Right renal cortex interstitium (tissue), 3 donors: ENCODE measurements at regions not wholly inside any gene's neighbourhood (a gene's known extent, or its start where the extent isn't known, plus 50 kb on each side); places are given as distances from the start of the nearest gene placed in this dataset.

Source experiments
- DNase-seq, 3 donors: peaks; one replicate each; pipeline ENCODE4 v3.0.0-alpha.2; 2013; ENCODE audit warnings: low read depth in 3 of 3, low spot score in 2 of 3

DNA sequence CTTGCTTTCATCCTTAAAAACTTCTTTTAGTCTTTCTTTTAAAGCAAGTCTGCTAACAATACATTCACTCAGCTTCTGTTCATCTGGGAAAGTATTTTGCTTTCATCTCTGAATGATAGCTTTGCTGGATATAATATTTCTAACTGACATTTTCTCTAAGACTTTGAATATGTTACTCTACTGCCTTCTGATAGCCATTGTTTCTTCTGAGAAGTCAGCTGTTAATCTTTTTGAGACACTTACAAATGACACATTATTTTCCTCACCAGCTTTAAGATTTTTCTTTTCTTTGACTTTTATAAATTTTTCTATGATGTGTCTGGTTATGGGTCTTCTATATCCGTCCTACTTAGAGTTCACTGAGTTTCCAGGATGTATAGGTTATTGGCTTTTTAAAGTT is 643.1 kb downstream of the KCNA4 start:
- DNase-seq = no peak

DNA sequence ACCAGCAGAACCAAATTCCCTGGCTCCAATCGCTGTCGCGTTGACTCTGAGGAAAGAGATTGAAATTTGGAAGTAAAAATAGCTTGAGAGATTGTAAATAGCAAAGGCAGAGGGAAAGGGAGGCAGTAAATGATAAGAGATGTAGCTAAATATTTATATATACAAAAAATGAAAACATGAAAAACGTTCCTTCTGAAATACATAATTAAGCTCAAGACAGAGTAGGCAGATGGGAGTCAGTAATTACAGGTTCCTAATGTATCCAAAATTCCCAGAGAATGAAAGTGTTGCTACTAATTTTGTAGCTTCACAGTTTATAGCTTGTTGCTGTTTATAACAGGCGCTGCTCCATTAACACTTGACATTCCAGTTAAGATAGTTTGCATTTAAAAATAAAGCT is 648.7 kb downstream of the KCNA4 start:
- DNase-seq = no peak

DNA sequence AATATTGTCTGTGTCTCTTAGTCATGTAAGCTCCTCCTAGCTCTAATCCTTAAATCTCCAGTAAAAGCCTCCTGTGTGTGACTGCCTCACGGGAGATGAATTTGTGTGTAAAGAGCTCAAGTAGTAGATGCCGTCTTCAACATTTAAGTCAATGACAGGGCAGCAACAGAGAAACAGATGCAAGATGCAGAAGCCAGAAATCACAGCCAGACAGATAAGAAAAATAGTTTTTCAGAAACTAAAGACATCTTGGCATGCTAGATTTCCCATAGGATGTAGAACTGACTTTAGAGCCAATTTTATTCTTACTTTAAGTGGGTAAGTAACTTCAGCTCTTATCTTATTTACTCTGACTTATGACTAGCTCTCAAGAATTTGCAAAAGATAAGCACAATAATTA is 652.8 kb downstream of the KCNA4 start:
- no peak for DNase-seq

DNA sequence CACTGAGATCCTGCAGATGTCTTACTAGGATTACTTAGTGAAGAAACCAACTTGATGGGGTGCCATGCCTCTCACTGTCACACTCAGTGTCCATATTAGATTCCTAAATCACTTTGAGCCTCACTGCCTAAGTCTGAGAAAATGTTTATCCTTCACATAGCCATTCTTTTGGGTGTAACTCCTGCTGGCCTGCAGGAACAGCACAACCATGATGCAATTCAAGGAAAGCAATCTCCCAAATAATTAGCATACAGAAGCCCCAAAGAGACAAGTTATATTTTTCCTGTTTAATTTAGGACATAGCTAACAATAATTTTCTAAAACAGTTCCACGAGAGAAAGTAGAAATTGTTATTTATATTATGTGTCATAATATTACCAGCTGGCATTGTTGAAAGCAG is 655.5 kb downstream of the KCNA4 start:
- DNase-seq = no peak

DNA sequence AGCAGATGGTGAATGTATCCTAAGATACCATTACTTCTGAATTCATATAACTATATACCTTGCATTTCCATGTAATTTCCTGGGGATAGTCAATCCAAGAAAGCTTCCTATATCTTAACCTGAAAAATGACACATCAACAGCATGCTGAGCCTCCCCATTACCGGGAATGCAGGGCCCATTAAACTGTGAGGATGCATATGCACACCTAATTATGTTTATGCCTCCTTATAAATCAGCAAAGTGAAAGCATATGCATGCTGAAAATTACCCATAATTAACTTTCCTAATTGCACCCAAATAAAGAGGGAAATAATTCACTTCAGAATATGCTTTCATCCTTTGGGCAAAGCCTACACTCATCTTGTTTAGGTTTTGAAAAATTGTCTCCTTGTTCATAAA is 663.0 kb downstream of the KCNA4 start:
- no peak for DNase-seq

DNA sequence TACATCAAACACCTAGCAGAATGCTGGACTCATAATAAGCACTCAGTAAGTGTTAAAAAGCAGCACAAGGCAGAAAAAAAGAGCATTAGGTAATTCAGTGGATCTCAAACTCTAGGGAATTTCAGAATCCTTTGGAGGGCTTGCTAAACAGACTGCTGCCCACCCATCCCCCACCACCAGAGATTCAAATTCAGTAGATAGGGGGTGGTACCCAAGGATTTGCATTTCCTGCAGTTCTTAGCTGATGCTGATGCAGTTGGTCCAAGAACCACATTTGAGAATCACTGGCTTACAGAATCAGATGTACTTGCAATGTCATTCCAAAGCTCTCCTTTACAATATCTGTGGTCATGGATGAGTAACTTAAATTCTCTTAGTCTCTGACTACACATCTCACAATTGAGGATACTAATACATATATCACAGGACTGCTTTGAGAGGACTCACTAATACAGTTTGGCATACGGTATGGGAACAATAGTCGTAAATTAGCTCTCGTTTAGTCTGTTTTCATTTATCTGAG is 664.5 kb downstream of the KCNA4 start:
- no peak for DNase-seq

DNA sequence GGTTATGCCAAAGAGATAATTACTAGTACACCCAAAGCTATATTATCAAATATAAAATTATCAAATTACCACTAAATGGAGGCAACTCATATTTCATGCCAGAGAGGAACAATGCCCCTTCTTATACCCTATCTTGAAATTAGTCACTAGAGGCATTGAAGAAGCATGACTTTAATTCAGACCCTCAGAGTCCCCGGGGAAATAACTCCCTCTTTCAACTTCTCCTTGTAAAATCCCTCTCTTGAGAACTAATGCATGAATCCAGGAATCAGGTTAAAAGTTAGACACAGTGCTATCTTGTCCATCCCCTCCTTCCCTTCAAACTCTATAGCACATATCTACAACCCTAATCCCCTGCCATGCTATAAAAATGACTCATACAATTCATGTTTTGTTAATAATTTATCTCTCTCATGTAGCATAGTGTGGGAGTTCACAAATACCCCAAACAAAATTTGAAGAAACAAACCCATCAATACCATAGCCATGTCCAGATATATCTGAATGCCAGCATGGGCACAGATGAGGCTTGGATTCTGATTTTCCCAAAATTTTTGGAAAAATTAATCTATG is 665.4 kb downstream of the KCNA4 start:
- no peak for DNase-seq

DNA sequence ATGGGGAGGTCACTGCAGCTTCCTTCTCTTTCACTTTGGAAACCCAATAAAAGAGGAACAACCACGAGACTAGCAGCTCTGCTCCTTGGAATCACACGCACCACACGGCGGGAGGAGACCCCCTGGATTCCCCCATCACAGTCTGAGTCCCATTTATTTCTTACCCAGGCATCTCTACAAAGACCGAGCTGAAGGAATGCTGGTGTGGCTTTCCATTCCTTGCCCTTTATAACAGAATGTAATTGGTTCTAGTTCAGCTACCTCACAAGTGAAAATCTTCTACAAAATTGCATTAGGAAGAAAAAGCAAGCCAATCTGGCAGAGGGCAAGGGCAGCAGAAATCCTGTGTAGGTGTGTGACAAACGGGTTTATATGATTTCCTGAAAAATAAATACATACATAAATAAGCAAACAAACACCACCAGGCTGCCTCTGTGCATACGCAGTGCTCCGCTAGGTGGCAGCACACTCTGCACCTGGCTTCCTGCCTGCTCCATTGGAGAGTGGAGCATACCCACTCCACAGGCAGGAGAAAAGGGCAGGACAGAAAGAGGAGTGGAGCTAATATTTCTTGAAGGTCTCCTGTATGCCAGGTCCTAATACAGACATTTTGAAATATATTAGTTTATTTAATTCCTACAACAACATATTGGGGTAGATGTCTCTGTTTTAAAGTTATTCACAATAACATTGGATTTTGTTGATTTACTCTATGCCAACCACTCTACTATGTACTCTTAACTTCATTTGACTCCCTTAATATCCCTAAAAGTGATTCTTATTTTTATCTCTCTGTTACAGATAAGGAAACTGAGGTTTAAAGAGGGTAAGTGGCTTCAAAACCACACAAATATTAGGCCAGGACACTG is 673.1 kb downstream of the KCNA4 start:
- no peak for DNase-seq

DNA sequence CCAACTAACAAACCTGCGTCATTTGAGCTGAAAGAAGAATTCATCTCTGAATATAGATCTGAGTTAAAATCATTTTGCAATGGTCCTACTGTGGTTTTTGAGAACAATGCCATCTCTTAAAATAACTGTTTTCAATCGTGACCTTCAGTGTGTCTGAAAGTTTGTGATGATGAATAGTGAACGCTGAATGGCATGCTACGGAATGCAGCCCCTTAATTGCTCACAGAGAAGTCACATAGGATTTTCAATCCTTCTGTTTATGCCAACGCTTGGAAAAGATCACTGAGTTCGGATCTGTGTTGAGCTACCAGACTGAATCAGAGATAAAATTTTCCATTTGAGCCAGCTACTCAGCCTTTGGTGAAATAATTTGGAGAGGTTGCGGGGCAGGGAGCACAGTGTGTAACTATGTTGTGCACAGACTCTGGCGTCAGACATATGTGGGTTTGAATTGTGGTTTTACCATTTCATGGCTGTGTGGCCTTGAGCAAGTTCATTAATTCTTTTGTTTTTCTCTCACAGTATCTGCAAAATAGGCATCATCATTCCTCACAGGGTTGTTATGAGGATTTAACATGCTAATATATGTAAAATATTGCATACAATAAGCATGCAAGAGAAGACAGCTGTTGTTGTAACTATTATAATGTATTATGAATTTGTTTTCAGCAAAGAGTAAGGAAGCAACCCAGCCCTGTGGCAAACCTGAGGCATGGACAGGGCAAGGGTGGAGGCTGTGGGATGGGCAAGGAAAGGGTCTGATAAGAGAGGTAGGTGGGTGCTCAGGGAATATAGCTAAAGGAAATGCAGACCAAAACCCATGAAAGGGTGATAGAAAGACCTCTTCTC is 679.9 kb downstream of the KCNA4 start:
- DNase-seq = no peak

DNA sequence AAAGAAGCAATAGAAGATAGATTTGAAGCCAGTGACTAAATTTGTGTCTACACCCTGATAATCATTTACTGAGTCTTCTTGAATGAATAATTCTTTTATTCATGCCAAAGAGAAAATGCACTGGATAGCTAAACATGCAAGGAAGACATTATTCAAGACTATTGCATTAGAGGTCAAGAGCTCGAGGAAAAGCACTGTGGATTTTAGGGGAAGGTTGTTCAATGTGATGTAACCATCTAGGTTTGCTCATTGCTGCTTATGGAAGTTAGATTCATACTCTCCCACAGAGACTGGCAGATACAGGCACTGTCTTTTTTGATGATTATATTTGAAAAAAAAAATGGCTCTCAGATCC is 682.1 kb downstream of the KCNA4 start:
- DNase-seq = no peak

DNA sequence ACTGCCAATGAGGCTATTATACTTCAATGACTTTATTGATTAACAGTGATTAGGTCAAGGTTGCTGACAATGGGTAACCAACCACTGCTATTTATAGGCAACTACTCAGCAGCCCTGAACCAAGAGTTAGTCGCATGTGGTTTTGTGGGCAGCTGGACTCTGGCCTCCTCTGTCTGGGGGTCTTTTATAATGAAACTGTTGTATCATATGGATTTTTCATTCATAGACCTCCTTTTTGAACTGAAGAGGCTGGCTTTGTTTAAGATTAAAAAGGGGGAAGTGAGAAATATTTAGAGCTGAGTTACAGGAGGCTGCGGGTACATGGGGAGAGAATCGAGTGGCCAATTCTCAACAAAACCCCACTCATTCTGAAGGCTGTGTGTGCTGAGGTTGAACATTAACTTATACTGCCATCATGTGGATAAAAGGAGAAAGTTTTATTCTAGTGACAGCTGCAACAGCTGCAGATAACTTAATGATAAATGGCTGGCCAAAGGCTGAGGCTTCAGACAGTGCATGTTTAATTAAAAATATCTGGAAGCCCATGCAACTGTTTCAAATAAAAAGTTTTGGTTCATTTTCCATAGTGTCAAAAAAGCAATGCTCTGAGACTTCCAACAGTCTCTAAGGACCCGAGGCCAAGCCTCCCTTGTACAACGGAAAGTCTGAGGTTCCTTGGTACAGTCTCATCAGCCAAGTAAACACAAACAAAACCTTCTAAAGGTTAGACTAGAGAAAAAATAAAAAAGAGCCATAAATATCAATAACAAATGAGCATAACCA is 682.6 kb downstream of the KCNA4 start:
- DNase-seq = peak in 1 of 3 donors; percentile 19

DNA sequence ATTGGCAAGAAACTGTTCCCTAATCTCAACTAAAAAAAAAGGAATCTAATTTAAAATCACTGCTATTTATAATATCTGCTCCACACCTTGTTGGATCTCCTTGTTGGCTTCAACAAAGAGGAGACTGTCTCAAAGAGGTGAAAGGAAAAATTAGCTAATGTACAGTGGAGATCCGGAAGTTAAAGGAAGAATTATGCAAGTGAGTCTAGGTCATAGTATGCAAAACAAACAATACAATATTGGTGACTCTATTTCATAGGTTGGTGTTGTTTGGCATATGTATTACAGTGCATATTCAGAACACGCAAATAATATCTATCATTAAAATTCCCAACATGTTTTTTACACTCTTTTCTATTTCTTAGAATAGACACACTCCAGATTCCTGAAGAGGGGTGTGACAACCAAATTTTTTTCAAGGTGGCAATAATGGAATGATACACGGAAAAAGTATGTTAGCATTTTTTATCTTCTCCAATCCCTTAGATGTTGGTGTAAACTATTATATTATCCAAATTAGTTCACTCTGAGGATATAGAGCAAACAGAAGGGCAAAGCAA is 685.3 kb downstream of the KCNA4 start:
- DNase-seq = no peak

DNA sequence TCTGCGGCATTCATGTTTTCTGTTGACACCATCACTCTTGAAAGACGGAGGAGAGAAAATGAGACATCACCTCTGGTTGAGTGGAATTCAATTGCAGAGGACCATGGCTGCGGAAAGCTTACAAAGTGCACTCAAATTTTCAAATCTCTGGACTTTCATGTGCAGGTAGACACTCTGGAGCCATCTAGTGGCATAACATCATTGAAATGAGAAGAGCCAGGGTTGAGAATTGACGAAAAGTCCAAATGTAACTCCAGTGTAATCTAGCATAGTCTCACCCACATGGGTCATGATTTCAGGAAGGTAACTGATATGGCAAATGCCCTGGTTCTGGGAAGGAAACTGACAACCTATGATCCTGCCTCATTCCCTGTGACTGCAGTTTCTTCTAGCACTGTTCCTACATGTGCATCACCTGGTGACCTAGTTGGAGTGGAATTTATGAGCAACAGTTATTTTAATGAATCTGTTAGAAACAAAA is 687.8 kb downstream of the KCNA4 start:
- DNase-seq = peak in 1 of 3 donors; percentile 19

DNA sequence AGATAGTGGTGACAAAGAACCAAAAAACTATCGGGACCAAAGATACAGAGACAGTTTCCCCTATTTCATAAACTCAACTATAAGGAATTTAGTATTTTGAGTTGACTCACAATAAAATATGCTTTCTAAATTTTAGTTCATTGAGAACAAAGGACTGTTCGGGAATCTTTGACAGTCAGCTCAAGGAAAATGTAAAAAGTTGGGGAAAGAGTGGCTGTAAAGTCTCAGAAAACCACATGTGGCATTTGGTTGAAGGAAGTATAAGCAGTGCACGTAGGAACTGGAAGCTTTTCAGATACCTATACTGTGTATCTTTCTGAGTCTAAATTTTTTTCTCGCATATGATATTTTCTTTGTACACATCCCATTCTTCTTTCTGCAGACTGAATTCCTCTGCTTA is 688.9 kb downstream of the KCNA4 start:
- no peak for DNase-seq

DNA sequence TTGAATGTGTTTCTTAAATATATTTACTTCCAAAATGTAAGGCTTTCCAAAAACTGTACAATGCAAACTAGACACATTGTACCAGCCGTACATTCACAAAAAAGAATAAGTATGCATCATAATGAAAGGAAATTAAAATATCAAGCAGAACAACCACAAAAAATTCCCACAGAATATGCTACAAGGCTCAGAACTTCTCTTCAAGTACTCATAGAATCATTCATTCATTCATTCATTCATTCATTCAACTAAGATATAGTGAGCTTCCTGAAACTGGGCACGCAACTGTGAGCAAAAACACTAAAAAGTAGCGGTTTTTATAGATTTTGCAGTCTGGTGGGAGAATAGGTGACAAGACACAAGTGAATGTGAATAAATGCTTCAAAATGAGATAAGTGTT is 690.1 kb downstream of the KCNA4 start:
- no peak for DNase-seq

DNA sequence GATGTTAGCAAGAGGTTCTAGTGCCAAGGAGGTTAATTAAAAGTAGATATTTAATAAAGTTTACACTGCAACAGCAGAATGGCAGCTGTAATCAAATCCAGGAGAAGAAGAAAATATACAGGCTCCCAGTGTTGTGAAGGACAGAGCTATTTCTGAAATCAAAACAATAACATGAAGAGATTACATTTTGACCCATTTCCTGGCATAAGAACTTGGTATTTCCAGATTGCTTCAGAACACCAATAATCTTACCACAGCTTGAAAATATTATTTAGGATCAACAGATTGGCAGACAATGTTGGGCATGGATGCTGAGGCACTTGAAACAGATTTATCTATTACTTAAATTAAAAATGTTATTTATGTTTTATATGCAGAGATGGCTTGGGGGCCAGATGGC is 692.5 kb downstream of the KCNA4 start:
- no peak for DNase-seq

DNA sequence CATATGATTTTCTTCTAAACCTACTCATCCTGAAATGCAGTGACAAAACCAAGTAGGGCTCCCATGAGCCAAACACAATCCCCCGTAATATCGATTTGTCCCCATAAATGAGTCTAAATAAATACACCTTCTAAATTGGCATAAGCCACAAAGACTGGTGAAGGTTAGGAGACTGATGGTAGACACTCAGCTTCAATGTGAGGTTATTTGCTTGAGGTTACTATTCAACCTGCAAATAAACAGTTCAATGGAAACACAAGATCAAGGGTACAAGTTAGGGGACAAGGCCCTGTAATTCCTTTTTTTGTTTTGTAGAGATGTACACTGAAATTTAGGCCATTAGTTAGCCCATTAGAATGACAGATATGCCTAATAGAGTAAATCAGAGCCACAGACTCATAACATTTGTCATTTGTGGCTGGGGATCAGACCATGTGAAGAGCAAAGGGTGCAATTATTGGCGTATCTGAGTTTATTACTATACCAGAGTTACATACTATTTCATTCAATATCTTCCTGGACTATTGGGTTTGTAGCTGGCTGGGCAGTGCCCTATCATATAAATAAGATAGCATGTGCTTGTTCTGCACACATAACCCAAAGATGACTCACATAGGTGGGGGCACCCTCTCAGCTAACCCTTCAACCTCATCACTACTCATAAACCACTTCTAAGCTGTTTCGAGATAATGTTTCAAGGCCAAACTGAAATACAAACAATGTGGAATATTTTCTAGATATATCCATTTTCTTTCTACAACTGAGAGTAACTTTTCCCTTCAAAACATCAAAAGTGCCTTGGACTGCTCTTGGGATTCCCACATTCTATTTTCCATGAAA is 695.3 kb downstream of the KCNA4 start:
- no peak for DNase-seq

DNA sequence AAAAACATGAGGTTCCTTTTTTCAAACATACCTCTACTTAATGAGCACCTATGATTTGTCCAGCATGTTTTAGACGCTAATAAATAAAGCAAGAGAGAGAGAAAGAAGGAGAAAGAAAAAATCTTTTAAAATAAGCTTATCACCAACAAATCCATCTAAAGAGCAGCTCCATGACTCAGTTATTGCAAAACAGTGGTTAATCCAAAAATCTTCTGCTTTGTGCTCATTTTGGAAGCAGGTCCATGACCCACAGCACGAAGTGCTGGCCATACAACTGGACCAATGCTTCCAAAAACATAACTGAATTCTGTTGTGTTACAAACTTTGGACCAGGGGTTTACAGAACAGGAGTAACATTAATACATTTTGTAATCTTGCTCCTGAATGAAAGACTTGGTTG is 696.6 kb downstream of the KCNA4 start:
- no peak for DNase-seq

DNA sequence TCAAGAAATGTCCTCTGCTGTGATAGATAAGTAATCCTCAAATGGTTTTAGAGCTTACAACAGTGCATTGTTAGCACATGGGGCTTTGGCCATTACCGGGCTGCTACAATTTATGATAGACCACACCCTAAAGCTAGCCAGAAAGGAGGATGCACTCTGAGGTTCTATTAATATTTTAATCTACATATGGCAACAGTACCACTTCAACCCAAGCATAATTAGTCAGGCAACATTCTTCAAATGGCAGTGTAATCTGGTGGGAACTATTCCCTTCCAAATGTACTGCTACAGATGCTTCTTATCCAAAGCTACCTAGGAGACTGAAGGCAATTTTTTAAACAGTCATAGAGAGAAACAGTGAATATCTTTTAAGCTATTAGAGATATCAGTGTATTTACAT is 697.6 kb downstream of the KCNA4 start:
- no peak for DNase-seq
